WTC11 (cell line): ENCODE measurements at regions not wholly inside any gene's neighbourhood (a gene's known extent, or its start where the extent isn't known, plus 50 kb on each side); places are given as distances from the start of the nearest gene placed in this dataset.

Experiments
- CTCF ChIP-seq: fragments of 200-600 bp; IDR thresholded peaks from 2 replicates; pipeline ENCODE4 v1.8.0; 2022; ENCODE audit warnings: antibody characterized with exemption
- E2F4 ChIP-seq: sonication (generic); formaldehyde crosslinking; IDR thresholded peaks from 2 replicates; pipeline ENCODE4 v1.8.1; 2022; ENCODE audit warnings: low read depth, mild to moderate bottlenecking, moderate library complexity, missing genetic modification reagents, borderline replicate concordance
- E2F5 ChIP-seq: sonication (generic); formaldehyde crosslinking; IDR thresholded peaks from 2 replicates; pipeline ENCODE4 v1.8.1; 2022; ENCODE audit warnings: mild to moderate bottlenecking, moderate library complexity, missing genetic modification reagents
- STAT6 ChIP-seq: sonication (generic); formaldehyde crosslinking; conservative IDR thresholded peaks from 2 replicates; pipeline ENCODE4 v1.8.1; 2023; ENCODE audit warnings: mild to moderate bottlenecking, low read depth, missing genetic modification reagents, moderate library complexity
- ZNF121 ChIP-seq: sonication (generic); formaldehyde crosslinking; IDR thresholded peaks from 2 replicates; pipeline ENCODE4 v1.8.0; 2023; ENCODE audit warnings: missing genetic modification reagents

- no peak for TF ChIP-seq STAT6 (CRISPR knock-in tag)
- no peak for TF ChIP-seq CTCF
- no peak for TF ChIP-seq ZNF121 (CRISPR knock-in tag)
- no peak for TF ChIP-seq E2F5 (CRISPR knock-in tag)
- TF ChIP-seq E2F4 (CRISPR knock-in tag), result no peak
These were observed 141.9 kb upstream of the SLC7A14 start for GRCh38 chr3:170727754-170728153.
